ENCODE measurements at regions not wholly inside any gene's neighbourhood (a gene's known extent, or its start where the extent isn't known, plus 50 kb on each side); places are given as distances from the start of the nearest gene placed in this dataset.

DNA sequence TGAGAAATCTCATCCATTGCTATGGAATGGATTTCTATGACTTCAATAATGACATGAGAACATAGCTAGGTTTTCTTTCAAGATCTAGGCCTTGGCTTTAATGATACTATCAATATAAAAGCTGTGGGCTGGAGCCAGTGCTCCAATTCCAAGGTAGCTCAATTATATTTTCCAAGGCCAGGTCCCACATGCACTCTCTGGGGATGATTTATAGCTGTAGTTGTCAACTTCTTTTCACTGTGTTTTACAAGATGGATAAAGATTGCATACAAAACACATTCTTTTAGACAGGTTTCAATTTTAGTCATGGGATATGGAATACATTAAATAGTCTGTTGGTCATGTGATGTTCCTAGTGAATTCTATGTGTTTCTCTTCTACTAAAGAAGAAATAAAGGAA is 156.7 kb downstream of the DCAF12L1 start:
- H3K27ac ChIP-seq (ENCODE audit: low read length): no peak overlapping the region
- H3K4me3 ChIP-seq (ENCODE audit: low read length): no peak overlapping the region
- DNase-seq: no peak
- no peaks in the 10 kb centered on the region for H3K4me1 ChIP-seq (ENCODE audit: control insufficient read depth, insufficient read depth, low read length)
- H3K27me3 ChIP-seq (ENCODE audit: control insufficient read depth, insufficient read depth, low read length): no peaks in the 10 kb centered on the region
- H3K9me3 ChIP-seq (ENCODE audit: control insufficient read depth, low read depth, low read length): no peaks in the 10 kb centered on the region
- H3K36me3 ChIP-seq (ENCODE audit: control insufficient read depth, insufficient read depth, low read length): no peaks in the 10 kb centered on the region

DNA sequence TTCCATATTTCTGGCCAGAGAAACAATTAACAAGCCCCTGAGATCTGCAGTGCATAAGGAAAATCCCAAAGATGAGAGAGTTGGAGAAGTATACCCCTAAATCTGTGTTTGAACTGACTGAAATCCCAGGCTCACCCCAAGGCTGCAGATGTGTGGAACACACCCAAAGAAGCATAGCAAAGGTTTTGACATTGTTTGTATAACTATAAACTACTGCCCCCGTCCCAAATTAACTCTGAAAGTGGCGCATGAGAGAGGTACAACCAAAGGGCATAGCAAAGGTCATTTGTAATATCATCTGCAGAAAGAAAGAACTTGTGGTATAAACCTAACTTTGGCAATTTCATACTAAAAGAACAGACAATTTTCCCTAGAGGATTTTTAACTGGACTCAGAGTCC is 157.9 kb downstream of the DCAF12L1 start:
- no peak overlapping the region for H3K27ac ChIP-seq (ENCODE audit: low read length)
- DNase-seq: no peak
- no peaks in the 10 kb centered on the region for H3K36me3 ChIP-seq (ENCODE audit: control insufficient read depth, insufficient read depth, low read length)
- no peaks in the 10 kb centered on the region for H3K4me1 ChIP-seq (ENCODE audit: control insufficient read depth, insufficient read depth, low read length)
- H3K4me3 ChIP-seq (ENCODE audit: low read length): no peak overlapping the region
- no peaks in the 10 kb centered on the region for H3K9me3 ChIP-seq (ENCODE audit: control insufficient read depth, low read depth, low read length)
- H3K27me3 ChIP-seq (ENCODE audit: control insufficient read depth, insufficient read depth, low read length): no peaks in the 10 kb centered on the region
- WGBS (ENCODE audit: insufficient coverage, low lambda C conversion rate): 40% methylated on average over 1 of the region's 2 CpGs

DNA sequence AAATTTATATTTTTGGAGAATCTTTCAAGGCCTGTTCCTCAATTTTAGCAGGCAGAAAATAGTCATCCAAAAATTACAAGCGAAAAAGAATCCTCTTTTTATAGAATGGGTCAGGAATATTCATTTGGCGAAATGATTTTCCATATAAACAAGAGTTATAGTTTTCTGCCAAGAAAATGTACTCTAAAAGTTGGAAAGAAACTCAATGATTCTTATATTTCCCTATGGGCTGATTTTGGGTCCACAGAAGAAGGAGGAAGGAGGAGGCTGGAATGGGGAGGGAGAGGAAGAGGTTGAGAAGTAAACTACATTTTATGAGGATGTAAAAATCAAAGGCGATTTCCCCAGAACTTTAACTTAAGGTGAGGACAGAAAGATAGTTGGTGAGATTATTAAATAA is 159.3 kb downstream of the DCAF12L1 start:
- WGBS (ENCODE audit: insufficient coverage, low lambda C conversion rate): no CpG with 5 or more reads among the region's 3 CpGs
- no peak overlapping the region for H3K27ac ChIP-seq (ENCODE audit: low read length)
- H3K36me3 ChIP-seq (ENCODE audit: control insufficient read depth, insufficient read depth, low read length): no peaks in the 10 kb centered on the region
- no peaks in the 10 kb centered on the region for H3K4me1 ChIP-seq (ENCODE audit: control insufficient read depth, insufficient read depth, low read length)
- no peak overlapping the region for H3K4me3 ChIP-seq (ENCODE audit: low read length)
- H3K9me3 ChIP-seq (ENCODE audit: control insufficient read depth, low read depth, low read length): no peaks in the 10 kb centered on the region
- no peaks in the 10 kb centered on the region for H3K27me3 ChIP-seq (ENCODE audit: control insufficient read depth, insufficient read depth, low read length)
- DNase-seq: no peak

DNA sequence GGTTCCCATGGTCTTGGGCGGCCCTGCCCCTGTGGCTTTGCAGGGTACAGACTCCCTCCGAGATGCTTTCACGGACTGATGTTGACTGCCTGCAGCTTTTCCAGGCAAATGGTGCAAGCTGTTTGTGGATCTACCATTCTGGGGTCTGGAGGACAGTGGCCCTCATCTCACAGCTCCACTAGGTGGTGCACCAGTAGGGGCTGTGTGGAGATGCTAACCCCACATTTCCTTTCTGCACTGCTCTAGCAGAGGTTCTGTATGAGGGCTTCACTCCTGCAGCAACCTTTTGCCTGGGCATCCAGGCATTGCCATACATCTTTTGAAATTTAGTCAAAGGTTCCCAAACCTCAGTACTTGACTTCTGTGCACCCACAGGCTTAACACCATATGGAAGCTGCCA is 176.1 kb downstream of the DCAF12L1 start:
- DNase-seq: no peak
- H3K4me3 ChIP-seq (ENCODE audit: low read length): no peak overlapping the region
- H3K4me1 ChIP-seq (ENCODE audit: control insufficient read depth, insufficient read depth, low read length): no peaks in the 10 kb centered on the region
- WGBS (ENCODE audit: insufficient coverage, low lambda C conversion rate): no CpG with 5 or more reads among the region's 3 CpGs
- H3K27me3 ChIP-seq (ENCODE audit: control insufficient read depth, insufficient read depth, low read length): no peaks in the 10 kb centered on the region
- no peaks in the 10 kb centered on the region for H3K9me3 ChIP-seq (ENCODE audit: control insufficient read depth, low read depth, low read length)
- H3K36me3 ChIP-seq (ENCODE audit: control insufficient read depth, insufficient read depth, low read length): no peaks in the 10 kb centered on the region
- H3K27ac ChIP-seq (ENCODE audit: low read length): no peak overlapping the region

DNA sequence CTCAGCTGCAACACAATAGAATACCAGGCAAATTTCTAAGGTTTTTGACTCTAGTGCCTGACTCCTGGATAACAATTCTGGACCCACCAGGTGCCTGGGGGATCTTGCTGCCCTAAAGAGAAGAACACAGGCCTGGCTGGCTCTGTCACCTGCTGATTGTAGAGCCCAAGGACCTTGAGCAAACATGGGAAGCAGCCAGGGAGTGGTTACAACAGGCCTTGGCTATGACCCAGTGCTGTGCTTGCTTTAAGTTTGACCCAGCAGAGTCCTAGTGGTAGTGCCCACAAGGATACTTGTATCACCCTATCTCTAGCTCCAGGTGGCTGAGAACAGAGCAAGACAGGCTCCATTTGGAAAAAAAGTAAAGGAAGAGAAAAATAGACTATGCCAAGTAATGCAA is 176.8 kb upstream of the DCAF12L2 start:
- Histone ChIP-seq H3K4me1 (ENCODE audit: control insufficient read depth, insufficient read depth, low read length) (no peaks in the 10 kb centered on the region), H3K27ac (ENCODE audit: low read length) (no peak overlapping the region), H3K36me3 (ENCODE audit: control insufficient read depth, insufficient read depth, low read length) (no peaks in the 10 kb centered on the region), H3K9me3 (ENCODE audit: control insufficient read depth, low read depth, low read length) (no peaks in the 10 kb centered on the region), H3K27me3 (ENCODE audit: control insufficient read depth, insufficient read depth, low read length) (no peaks in the 10 kb centered on the region), H3K4me3 (ENCODE audit: low read length) (no peak overlapping the region)
- no peak for DNase-seq

DNA sequence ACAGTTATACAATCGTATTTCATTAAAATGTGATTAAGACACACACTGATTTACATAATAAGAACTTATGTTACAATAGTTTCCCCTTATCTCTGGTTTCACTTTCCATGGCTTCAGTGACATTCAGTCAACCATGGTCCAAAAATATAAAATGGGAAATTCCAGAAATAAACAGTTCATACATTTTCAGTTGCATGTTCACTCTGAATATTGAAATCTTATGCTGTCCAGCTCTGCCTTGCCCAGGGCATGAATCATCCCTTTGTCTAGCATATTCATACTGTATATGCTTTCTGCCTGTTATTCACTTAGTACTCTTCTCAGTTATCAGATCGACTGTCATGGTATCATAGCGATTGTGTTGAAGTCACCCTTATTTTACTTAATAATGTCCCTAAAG is 173.8 kb upstream of the DCAF12L2 start:
- H3K4me3 ChIP-seq (ENCODE audit: low read length): no peak overlapping the region
- H3K4me1 ChIP-seq (ENCODE audit: control insufficient read depth, insufficient read depth, low read length): no peaks in the 10 kb centered on the region
- no peak for DNase-seq
- H3K9me3 ChIP-seq (ENCODE audit: control insufficient read depth, low read depth, low read length): no peaks in the 10 kb centered on the region
- WGBS (ENCODE audit: insufficient coverage, low lambda C conversion rate): no CpG with 5 or more reads among the region's 3 CpGs
- no peaks in the 10 kb centered on the region for H3K36me3 ChIP-seq (ENCODE audit: control insufficient read depth, insufficient read depth, low read length)
- no peaks in the 10 kb centered on the region for H3K27me3 ChIP-seq (ENCODE audit: control insufficient read depth, insufficient read depth, low read length)
- H3K27ac ChIP-seq (ENCODE audit: low read length): no peak overlapping the region

DNA sequence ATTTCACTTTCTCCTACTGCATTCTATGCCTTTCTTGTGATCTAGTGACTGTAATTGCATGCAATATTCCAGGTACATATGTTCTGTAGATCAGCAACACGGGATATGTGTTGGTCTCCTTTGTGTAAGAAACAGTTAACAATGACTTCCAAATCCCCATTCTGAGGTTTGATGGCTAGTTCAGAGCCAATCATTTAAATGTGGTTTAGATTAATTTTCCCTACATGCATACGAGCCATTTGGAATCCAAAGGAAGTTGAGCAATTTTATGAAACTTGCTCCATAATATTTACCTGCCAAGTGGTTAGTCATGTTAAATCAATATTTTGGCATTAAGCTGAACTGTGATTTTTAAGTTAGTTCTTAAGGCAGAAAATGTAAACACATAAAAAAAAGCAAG is 172.8 kb upstream of the DCAF12L2 start:
- H3K9me3 ChIP-seq (ENCODE audit: control insufficient read depth, low read depth, low read length): no peaks in the 10 kb centered on the region
- WGBS (ENCODE audit: insufficient coverage, low lambda C conversion rate): no CpG with 5 or more reads among the region's 2 CpGs
- no peak overlapping the region for H3K4me3 ChIP-seq (ENCODE audit: low read length)

DNA sequence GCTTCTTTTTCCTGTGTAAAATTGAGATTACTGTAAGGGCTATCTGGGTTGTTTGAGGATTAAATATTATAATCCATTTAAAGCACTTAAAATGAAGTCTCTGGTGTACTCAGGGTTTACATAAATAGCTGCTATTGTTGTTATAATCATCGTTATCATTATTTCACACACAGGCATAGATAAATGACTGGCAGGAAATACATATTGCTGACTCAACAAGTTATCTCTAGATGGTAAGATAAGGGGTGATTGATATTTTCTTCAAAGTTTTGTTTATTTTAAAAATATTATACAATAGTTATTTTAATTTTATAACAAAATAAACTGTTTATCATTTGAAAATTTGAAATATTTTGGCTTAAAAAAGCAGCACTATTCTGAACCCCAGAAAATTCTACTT is 134.3 kb upstream of the DCAF12L2 start:
- Histone ChIP-seq H3K36me3 (ENCODE audit: control insufficient read depth, insufficient read depth, low read length) (no peaks in the 10 kb centered on the region), H3K27me3 (ENCODE audit: control insufficient read depth, insufficient read depth, low read length) (no peaks in the 10 kb centered on the region), H3K27ac (ENCODE audit: low read length) (no peak overlapping the region), H3K4me1 (ENCODE audit: control insufficient read depth, insufficient read depth, low read length) (no peaks in the 10 kb centered on the region), H3K9me3 (ENCODE audit: control insufficient read depth, low read depth, low read length) (no peaks in the 10 kb centered on the region), H3K4me3 (ENCODE audit: low read length) (no peak overlapping the region)
- no peak for DNase-seq
- 60% methylated on average over 1 of the region's 1 CpG for WGBS (ENCODE audit: insufficient coverage, low lambda C conversion rate)

More for the DNA sequence above, 172.8 kb upstream of the DCAF12L2 start:
- Histone ChIP-seq H3K27ac (ENCODE audit: low read length) (no peak overlapping the region), H3K36me3 (ENCODE audit: control insufficient read depth, insufficient read depth, low read length) (no peaks in the 10 kb centered on the region), H3K4me1 (ENCODE audit: control insufficient read depth, insufficient read depth, low read length) (no peaks in the 10 kb centered on the region), H3K27me3 (ENCODE audit: control insufficient read depth, insufficient read depth, low read length) (no peaks in the 10 kb centered on the region)
- no peak for DNase-seq

DNA sequence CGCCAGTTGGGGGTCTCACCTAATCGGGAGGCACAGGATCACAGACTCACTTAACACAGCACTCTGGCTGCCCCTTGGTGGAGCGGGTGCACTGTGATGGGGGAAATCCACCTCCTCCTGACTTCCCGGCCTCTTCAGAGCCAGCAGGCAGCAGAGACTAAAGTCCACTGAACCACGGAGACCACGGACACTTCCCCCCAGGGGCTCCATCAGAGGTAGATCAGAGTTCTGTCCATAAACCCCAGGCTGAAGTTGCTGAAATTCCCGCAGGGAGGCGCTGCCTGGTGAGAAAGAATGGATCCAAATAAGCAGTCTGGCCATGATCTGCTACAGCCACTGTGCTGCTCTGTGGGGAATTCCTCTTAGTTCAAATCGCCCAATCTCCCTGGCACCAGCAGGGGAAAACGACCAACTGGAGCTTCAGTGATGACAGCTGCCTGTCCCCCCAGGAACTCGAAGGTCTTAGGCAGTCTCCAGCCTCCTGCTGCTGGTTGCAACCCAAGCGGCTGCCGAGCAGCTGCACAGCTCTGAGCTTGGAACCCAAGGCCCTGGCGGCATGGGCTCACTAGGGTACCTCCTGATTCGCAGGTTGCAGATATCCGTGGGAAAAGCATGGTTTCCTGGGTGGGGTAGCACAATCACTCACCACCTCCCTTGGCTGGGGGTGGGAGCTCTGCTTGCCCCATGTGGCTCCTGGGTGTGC is 106.9 kb upstream of the DCAF12L2 start:
- no peaks in the 10 kb centered on the region for H3K36me3 ChIP-seq (ENCODE audit: control insufficient read depth, insufficient read depth, low read length)
- peaks cover 3% of the 10 kb centered on the region for H3K9me3 ChIP-seq (ENCODE audit: control insufficient read depth, low read depth, low read length)
- no peak overlapping the region for H3K27ac ChIP-seq (ENCODE audit: low read length)
- H3K4me3 ChIP-seq (ENCODE audit: low read length): no peak overlapping the region
- no CpG with 5 or more reads among the region's 16 CpGs for WGBS (ENCODE audit: insufficient coverage, low lambda C conversion rate)
- DNase-seq: no peak
- H3K27me3 ChIP-seq (ENCODE audit: control insufficient read depth, insufficient read depth, low read length): no peaks in the 10 kb centered on the region
- H3K4me1 ChIP-seq (ENCODE audit: control insufficient read depth, insufficient read depth, low read length): no peaks in the 10 kb centered on the region

DNA sequence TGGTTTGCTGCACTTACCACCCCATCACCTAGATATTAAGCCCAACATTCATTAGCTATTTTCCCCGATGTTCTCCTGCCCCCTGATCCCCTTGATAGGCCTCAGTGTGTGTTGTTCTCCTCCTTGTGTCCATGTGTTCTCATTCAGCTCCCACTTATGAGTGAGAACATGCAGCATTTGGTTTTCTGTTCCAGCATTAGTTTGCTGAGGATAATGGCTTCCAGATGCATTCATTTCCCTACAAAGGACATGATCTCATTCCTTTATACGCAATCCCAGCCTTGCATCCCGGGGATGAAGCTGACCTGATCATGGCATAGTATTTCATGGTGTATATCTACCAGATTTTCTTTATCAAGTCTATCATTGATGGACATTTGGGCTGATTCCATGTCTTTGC is 99.0 kb upstream of the DCAF12L2 start:
- Histone ChIP-seq H3K36me3 (ENCODE audit: control insufficient read depth, insufficient read depth, low read length) (no peaks in the 10 kb centered on the region), H3K4me1 (ENCODE audit: control insufficient read depth, insufficient read depth, low read length) (no peaks in the 10 kb centered on the region), H3K4me3 (ENCODE audit: low read length) (no peak overlapping the region), H3K9me3 (ENCODE audit: control insufficient read depth, low read depth, low read length) (no peaks in the 10 kb centered on the region), H3K27ac (ENCODE audit: low read length) (no peak overlapping the region), H3K27me3 (ENCODE audit: control insufficient read depth, insufficient read depth, low read length) (no peaks in the 10 kb centered on the region)
- DNase-seq: no peak
- no CpG with 5 or more reads among the region's 3 CpGs for WGBS (ENCODE audit: insufficient coverage, low lambda C conversion rate)

DNA sequence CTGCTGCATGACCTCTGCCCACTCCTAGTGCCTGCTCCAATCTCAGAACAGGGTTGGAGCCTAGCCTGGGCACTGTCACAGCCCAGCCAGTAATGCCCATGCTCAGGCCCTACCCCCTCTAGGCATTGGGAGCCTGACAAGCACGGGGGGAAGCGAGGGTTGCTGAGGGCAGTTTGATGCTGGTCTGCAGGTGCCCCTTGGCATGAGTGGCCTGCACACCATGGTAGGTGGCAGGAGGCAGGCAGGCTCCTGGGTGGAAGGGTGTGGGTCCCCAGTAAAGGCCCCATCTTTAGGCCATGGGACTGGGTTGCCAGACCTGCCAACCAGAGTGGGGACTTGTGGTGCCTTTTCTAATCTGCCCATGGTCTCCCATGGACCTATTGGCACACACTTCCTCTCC is 72.1 kb upstream of the DCAF12L2 start:
- WGBS (ENCODE audit: insufficient coverage, low lambda C conversion rate): no CpG with 5 or more reads among the region's 2 CpGs
- Histone ChIP-seq H3K27ac (ENCODE audit: low read length) (no peak overlapping the region), H3K4me3 (ENCODE audit: low read length) (no peak overlapping the region)

More for the DNA sequence above, 72.1 kb upstream of the DCAF12L2 start:
- DNase-seq: peak in 1 of 2 donors; percentile 3
- H3K36me3 ChIP-seq (ENCODE audit: control insufficient read depth, insufficient read depth, low read length): no peaks in the 10 kb centered on the region
- H3K27me3 ChIP-seq (ENCODE audit: control insufficient read depth, insufficient read depth, low read length): no peaks in the 10 kb centered on the region
- H3K9me3 ChIP-seq (ENCODE audit: control insufficient read depth, low read depth, low read length): peaks cover 7% of the 10 kb centered on the region
- no peaks in the 10 kb centered on the region for H3K4me1 ChIP-seq (ENCODE audit: control insufficient read depth, insufficient read depth, low read length)

Data from large intestine (tissue), 3 donors.